ENCODE measurements at regions not wholly inside any gene's neighbourhood (a gene's known extent, or its start where the extent isn't known, plus 50 kb on each side); places are given as distances from the start of the nearest gene placed in this dataset.

DNA sequence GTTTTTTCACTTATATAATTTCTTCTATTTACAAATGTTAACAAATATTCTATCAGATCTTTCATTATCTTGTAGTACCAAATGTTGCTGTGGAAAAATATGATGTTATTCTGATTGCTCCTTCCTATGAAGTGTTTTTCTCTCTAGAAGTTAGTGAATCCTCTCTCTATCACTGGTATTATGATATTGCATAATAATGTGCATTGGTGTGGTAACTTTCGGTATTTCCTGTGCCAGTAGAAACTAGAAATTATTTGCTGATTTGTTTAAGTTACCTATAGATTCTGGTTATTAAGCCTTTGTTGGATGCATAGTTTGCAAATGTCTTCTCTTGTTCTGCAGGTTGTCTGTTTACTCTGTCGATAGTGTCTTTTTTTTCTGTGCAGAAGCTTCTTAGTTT, 342.5 kb downstream of the CENPW start:
- Histone ChIP-seq H3K27ac (no peak overlapping the region), H3K36me3 (ENCODE audit: low read depth, missing control alignments) (no peaks in the 10 kb centered on the region), H3K4me1 (no peaks in the 10 kb centered on the region), H3K27me3 (no peaks in the 10 kb centered on the region), H3K9me3 (no peaks in the 10 kb centered on the region), H3K4me3 (no peak overlapping the region)
- no peak for DNase-seq
- intact Hi-C loops (cut with DNase I; ENCODE audit: low total_unique reads), result no loop called here
- 65 to 78% methylated on average over 2 of the region's 2 CpGs for WGBS, 2 donors
- TF ChIP-seq, protein P1, sequence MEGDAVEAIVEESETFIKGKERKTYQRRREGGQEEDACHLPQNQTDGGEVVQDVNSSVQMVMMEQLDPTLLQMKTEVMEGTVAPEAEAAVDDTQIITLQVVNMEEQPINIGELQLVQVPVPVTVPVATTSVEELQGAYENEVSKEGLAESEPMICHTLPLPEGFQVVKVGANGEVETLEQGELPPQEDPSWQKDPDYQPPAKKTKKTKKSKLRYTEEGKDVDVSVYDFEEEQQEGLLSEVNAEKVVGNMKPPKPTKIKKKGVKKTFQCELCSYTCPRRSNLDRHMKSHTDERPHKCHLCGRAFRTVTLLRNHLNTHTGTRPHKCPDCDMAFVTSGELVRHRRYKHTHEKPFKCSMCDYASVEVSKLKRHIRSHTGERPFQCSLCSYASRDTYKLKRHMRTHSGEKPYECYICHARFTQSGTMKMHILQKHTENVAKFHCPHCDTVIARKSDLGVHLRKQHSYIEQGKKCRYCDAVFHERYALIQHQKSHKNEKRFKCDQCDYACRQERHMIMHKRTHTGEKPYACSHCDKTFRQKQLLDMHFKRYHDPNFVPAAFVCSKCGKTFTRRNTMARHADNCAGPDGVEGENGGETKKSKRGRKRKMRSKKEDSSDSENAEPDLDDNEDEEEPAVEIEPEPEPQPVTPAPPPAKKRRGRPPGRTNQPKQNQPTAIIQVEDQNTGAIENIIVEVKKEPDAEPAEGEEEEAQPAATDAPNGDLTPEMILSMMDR (IDR thresholded peaks at IDR 0.05), result no peak
- TF ChIP-seq POLR2A (IDR thresholded peaks at IDR 0.05), result no peak

DNA sequence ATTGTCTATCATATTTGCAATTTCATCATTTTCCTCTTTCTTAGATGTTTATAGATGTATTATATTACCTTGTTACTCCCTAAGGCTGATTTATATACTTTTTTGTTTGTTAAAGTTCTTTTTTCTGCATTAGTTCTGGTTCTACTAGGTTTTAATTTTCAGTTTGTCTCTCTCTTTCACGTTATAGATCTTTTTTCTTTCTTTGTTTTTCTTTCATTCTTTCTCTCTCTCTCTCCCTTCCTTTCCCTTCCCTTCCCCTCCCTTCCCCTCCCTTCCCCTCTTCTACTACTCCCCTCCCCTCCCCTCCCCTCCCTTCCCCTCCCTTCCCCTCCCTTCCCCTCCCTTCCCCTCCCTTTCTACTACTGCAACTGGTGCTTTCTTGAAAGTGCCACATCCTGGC, 345.3 kb downstream of the CENPW start:
- intact Hi-C loops (cut with DNase I; ENCODE audit: low total_unique reads), result no loop called here
- Histone ChIP-seq H3K27me3 (no peaks in the 10 kb centered on the region), H3K36me3 (ENCODE audit: low read depth, missing control alignments) (no peaks in the 10 kb centered on the region), H3K4me1 (no peaks in the 10 kb centered on the region), H3K9me3 (no peaks in the 10 kb centered on the region), H3K4me3 (no peak overlapping the region), H3K27ac (no peak overlapping the region)
- 69 to 73% methylated on average over 1 of the region's 1 CpG for WGBS, 2 donors
- TF ChIP-seq POLR2A (IDR thresholded peaks at IDR 0.05), result no peak
- TF ChIP-seq, protein P1 (IDR thresholded peaks at IDR 0.05), result no peak
- no peak for DNase-seq

DNA sequence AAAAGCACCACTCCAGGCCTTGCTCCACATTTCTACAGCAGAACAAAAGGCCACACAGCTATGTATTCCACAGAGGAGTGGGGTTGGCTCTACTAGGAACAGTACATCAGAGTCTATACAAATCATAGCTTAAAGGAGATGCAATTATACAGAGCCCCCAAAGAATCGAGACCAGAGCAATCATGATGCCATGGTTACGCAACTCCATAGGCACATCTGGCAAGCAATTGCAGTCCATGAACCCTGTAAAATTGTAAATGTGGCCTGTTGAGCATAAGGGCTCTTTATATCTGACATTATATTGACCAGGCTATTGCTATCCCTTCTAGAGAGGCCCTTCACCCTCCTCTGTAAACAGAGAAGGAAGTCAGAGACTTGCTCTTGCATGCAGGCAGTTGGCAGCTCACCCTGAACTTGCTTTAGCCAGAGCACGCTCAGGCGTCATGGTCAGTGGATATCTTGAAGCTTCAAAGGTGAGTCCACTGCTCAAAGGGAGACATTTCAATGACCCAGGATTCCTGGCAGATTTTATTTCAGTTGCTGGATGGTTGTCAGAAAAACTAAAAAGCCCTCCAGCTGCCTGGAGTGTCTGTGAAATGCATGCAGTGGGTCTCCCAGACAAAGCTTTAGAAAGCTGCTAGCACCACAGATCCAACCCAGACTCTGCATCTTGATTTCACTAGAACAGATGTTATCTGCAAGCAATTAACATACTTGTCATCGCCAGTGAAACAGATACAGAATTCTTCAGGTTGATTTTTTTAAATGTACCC, 357.2 kb downstream of the CENPW start:
- WGBS, 2 donors, result 64 to 70% methylated on average over 5 of the region's 5 CpGs
- TF ChIP-seq, protein P1 (IDR thresholded peaks at IDR 0.05), result no peak
- TF ChIP-seq POLR2A (IDR thresholded peaks at IDR 0.05), result no peak
- DNase-seq, result no peak

DNA sequence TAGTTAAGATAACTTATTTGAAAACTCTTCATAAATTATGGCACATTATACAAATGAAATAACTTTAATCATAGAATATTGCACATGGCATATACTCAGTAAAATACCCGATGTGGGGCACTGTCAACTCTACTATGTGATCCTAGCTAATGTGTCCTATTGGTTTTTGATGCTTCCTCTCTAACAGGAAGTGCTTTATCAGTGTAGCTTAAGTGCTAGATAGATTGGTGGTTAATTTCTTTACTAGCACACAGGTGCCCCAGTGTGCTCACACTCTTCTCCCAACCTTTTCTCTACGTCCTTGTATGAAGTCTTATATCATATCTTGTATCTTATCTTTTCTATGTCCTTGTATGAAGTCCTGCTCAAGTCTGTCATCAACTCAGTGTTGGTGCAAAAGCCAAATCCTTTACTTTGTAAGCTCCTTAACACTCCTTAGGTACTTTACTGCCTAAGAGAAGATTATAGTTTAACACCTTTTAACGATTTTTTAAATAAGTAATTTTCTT, 358.9 kb downstream of the CENPW start:
- Histone ChIP-seq H3K27ac (no peak overlapping the region), H3K4me1 (no peaks in the 10 kb centered on the region), H3K4me3 (no peak overlapping the region), H3K27me3 (no peaks in the 10 kb centered on the region), H3K9me3 (no peaks in the 10 kb centered on the region), H3K36me3 (ENCODE audit: low read depth, missing control alignments) (no peaks in the 10 kb centered on the region)
- DNase-seq, result no peak
- intact Hi-C loops (cut with DNase I; ENCODE audit: low total_unique reads), result no loop called here
- 53 to 61% methylated on average over 3 of the region's 3 CpGs for WGBS, 2 donors
- TF ChIP-seq POLR2A (IDR thresholded peaks at IDR 0.05), result no peak
- TF ChIP-seq, protein P1 (IDR thresholded peaks at IDR 0.05), result no peak

More for the DNA sequence above, 357.2 kb downstream of the CENPW start:
- Histone ChIP-seq H3K4me3 (no peak overlapping the region), H3K27me3 (no peaks in the 10 kb centered on the region), H3K4me1 (no peaks in the 10 kb centered on the region), H3K27ac (no peak overlapping the region), H3K9me3 (no peaks in the 10 kb centered on the region), H3K36me3 (ENCODE audit: low read depth, missing control alignments) (no peaks in the 10 kb centered on the region)
- intact Hi-C loops (cut with DNase I; ENCODE audit: low total_unique reads), result no loop called here
